ENCODE measurements at regions not wholly inside any gene's neighbourhood (a gene's known extent, or its start where the extent isn't known, plus 50 kb on each side); places are given as distances from the start of the nearest gene placed in this dataset.

- no peak for DNase-seq
Measured at GRCh38 chr1:34617321-34618118, 137.3 kb upstream of the GJB5 start.

GRCh38 chr1:34618381-34618780 lies 136.5 kb upstream of the GJB5 start:
- DNase-seq = no peak

GRCh38 chr1:34619256-34619655 lies 135.6 kb upstream of the GJB5 start:
- no peak for DNase-seq

GRCh38 chr1:34621916-34622315 lies 132.9 kb upstream of the GJB5 start:
- no peak for DNase-seq

GRCh38 chr1:34625521-34626015 lies 129.3 kb upstream of the GJB5 start:
- no peak for DNase-seq

- DNase-seq = no peak
Measured at GRCh38 chr1:34627465-34628240, 127.2 kb upstream of the GJB5 start.

GRCh38 chr1:34631126-34631525 lies 123.7 kb upstream of the GJB5 start:
- DNase-seq = no peak

GRCh38 chr1:34639701-34640100 lies 115.1 kb upstream of the GJB5 start:
- no peak for DNase-seq

GRCh38 chr1:34640654-34641401 lies 114.0 kb upstream of the GJB5 start:
- DNase-seq = no peak

- no peak for DNase-seq
Measured at GRCh38 chr1:34642679-34643078, 112.2 kb upstream of the GJB5 start.

- DNase-seq = no peak
Measured at GRCh38 chr1:34645109-34645688, 109.6 kb upstream of the GJB5 start.

- no peak for DNase-seq
Measured at GRCh38 chr1:34645919-34646318, 108.9 kb upstream of the GJB5 start.

- no peak for DNase-seq
Measured at GRCh38 chr1:34648501-34648900, 106.3 kb upstream of the GJB5 start.

GRCh38 chr1:34650090-34650489 lies 104.8 kb upstream of the GJB5 start:
- no peak for DNase-seq

- DNase-seq = no peak
Measured at GRCh38 chr1:34650800-34651199, 104.0 kb upstream of the GJB5 start.

GRCh38 chr1:34653110-34653509 lies 101.7 kb upstream of the GJB5 start:
- DNase-seq = no peak

GRCh38 chr1:34655206-34655874 lies 99.5 kb upstream of the GJB5 start:
- DNase-seq = no peak

GRCh38 chr1:34655875-34656240 lies 99.0 kb upstream of the GJB5 start:
- no peak for DNase-seq

GRCh38 chr1:34656299-34656698 lies 98.5 kb upstream of the GJB5 start:
- DNase-seq = no peak

- no peak for DNase-seq
Measured at GRCh38 chr1:34656731-34657130, 98.1 kb upstream of the GJB5 start.

- no peak for DNase-seq
Measured at GRCh38 chr1:34657266-34657665, 97.6 kb upstream of the GJB5 start.

- DNase-seq = no peak
Measured at GRCh38 chr1:34657849-34658248, 97.0 kb upstream of the GJB5 start.

- DNase-seq = no peak
Measured at GRCh38 chr1:34663031-34663430, 91.8 kb upstream of the GJB5 start.

All from CD4-positive, alpha-beta T cell treated with Interferon alpha-2 for 1 hour (primary cell).